ENCODE measurements at regions not wholly inside any gene's neighbourhood (a gene's known extent, or its start where the extent isn't known, plus 50 kb on each side); places are given as distances from the start of the nearest gene placed in this dataset.

DNA sequence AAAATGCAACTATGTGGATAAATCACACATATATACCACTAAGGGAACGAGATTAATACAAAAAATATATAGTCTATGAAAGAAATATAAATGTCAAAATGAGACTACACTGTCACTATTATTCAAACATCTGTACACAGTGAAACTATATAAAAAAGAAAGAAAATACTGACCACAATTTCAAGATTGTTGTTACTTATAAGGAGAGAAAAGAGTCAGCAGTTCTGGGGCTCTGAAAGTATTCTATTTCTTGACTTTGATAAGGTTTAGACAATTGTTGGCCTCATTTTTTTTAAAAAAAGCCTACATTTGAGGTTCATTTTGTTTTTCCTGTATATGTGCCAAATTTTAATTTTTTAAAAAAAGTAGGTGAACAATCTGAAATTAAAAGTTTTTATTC lies 319.3 kb upstream of the CHRM3 start:
- TF ChIP-seq, protein P1, sequence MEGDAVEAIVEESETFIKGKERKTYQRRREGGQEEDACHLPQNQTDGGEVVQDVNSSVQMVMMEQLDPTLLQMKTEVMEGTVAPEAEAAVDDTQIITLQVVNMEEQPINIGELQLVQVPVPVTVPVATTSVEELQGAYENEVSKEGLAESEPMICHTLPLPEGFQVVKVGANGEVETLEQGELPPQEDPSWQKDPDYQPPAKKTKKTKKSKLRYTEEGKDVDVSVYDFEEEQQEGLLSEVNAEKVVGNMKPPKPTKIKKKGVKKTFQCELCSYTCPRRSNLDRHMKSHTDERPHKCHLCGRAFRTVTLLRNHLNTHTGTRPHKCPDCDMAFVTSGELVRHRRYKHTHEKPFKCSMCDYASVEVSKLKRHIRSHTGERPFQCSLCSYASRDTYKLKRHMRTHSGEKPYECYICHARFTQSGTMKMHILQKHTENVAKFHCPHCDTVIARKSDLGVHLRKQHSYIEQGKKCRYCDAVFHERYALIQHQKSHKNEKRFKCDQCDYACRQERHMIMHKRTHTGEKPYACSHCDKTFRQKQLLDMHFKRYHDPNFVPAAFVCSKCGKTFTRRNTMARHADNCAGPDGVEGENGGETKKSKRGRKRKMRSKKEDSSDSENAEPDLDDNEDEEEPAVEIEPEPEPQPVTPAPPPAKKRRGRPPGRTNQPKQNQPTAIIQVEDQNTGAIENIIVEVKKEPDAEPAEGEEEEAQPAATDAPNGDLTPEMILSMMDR (IDR thresholded peaks at IDR 0.05; ENCODE audit: borderline replicate concordance, insufficient read depth, low read depth, low read length): no peak
- H3K4me3 ChIP-seq (ENCODE audit: low read depth, low read length): no peak overlapping the region

DNA sequence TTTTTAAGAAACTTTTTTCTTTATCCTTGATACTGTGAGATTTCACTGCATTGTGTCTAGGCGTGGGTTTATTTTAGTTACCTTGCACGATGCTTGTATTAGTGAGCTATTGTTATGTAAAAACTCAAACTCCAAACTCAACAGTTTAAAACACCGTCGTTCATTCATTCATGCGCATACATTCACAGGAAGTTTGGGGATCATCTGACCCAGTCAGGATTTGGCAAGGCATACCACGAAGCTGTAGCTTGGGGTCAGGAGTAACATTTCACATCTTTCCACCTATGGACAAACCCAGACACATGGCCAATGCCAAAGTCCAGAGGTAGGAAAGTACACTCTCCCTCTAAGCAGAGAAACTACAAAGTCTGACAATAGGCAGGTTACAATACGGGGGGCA lies 324.6 kb upstream of the CHRM3 start:
- TF ChIP-seq, protein P1 (IDR thresholded peaks at IDR 0.05; ENCODE audit: borderline replicate concordance, insufficient read depth, low read depth, low read length): no peak
- no peak overlapping the region for H3K4me3 ChIP-seq (ENCODE audit: low read depth, low read length)

DNA sequence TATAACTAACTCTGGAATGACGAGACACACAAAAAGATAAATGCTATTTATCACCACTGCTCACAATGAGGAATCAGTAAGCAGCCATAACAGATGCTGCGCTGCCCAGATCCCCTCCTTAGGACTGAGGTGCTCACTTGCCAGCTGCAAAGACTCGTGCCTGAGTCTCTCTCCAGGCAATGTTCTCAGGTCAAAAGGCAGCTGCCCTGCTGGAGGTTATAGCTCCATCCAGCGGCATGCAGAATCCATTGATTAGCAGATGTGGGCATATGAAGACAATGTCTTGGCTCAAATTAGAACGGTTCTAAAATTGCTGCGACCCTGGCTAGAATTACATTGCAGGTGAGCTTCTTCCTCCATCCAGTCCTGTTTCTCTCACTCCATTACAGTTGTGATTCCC lies 328.2 kb upstream of the CHRM3 start:
- no peak overlapping the region for H3K4me3 ChIP-seq (ENCODE audit: low read depth, low read length)

DNA sequence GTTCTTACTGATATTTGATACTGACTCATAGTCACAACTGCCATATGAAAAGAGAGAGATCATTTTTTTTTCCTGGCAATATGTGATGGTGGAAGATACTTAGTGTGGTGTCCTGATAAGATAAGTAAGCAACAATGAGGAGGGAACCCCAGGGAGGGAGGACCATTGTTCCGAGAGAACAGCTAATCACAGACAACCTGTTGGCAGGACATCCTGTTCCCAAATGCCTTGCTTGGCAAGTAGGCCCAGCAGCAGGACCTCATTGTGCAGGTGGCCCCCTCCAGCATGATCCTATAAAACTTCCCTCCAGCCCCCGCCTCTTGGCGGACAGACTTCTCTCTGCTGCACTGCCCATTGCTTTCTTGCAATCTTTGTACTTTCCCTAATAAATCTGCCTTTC lies 329.4 kb upstream of the CHRM3 start:
- TF ChIP-seq, protein P1 (IDR thresholded peaks at IDR 0.05; ENCODE audit: borderline replicate concordance, insufficient read depth, low read depth, low read length): no peak
- no peak overlapping the region for H3K4me3 ChIP-seq (ENCODE audit: low read depth, low read length)

More for the DNA sequence above, 328.2 kb upstream of the CHRM3 start:
- TF ChIP-seq, protein P1 (IDR thresholded peaks at IDR 0.05; ENCODE audit: borderline replicate concordance, insufficient read depth, low read depth, low read length): no peak

GRCh38 chr1:239053279-239053678 lies 333.1 kb upstream of the CHRM3 start:
- TF ChIP-seq, protein P1 (IDR thresholded peaks at IDR 0.05; ENCODE audit: borderline replicate concordance, insufficient read depth, low read depth, low read length): no peak
- no peak overlapping the region for H3K4me3 ChIP-seq (ENCODE audit: low read depth, low read length)

- TF ChIP-seq, protein P1 (IDR thresholded peaks at IDR 0.05; ENCODE audit: borderline replicate concordance, insufficient read depth, low read depth, low read length): no peak
- no peak overlapping the region for H3K4me3 ChIP-seq (ENCODE audit: low read depth, low read length)
Observed at GRCh38 chr1:239049571-239049970, 336.8 kb upstream of the CHRM3 start.

DNA sequence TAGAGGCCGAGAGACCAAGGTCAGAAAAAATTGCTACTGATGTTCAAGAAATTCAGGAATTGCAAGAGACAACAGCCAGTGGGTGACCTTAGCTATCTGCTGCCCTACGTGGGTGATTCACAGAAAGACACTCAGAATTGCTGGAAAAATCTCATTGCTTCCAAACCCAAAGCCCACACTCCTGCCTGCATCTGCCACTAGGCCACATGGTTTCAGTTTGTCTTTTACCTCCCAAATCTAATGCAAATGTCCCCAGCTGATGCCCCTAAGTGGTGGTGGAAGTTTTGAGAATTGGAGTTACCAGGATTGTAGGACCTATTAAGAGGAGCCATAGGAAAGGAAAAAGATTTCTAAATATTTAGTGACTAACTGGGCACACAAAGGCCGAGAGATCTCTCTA lies 341.5 kb upstream of the CHRM3 start:
- no peak overlapping the region for H3K4me3 ChIP-seq (ENCODE audit: low read depth, low read length)
- TF ChIP-seq, protein P1 (IDR thresholded peaks at IDR 0.05; ENCODE audit: borderline replicate concordance, insufficient read depth, low read depth, low read length): no peak

All from GM12875 (cell line).